ENCODE measurements at regions not wholly inside any gene's neighbourhood (a gene's known extent, or its start where the extent isn't known, plus 50 kb on each side); places are given as distances from the start of the nearest gene placed in this dataset.

DNA sequence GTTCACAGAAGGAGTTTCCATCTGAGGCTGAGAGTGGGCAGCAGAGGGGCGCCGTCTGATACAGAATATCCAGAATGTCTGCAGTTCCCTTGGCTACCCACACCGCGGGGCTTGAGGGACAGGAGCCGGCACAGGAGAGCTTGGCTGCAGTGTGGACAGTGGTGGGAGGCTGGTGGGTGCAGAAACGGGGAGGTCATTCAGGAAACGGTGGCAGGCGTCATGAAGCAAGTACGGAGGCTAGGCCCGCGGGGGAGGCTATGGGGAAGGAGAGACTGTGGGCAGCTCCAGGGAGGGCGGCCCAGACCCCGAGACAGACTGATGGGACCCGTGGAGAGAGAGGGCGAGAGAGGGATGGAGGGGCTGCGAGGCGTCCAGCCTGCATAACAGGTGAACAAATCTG lies 55.2 kb upstream of the UQCRFS1 start:
- no peak overlapping the region for H3K4me3 Mint-ChIP-seq
- POLR2A ChIA-PET, result no interaction called here
- CTCF ChIA-PET, result interaction anchor here (0.7 to 3.2 kb wide), 7 partner anchors 20 to 261 kb away, joined by 3 to 20 read pairs (median 5); no protein-coding TSS in a partner anchor
- peak; percentile 15; the same call in 1 of the 2 replicates for ATAC-seq
- TF ChIP-seq ESRRA (CRISPR knock-in tag; IDR thresholded peaks at IDR 0.05; ENCODE audit: borderline replicate concordance) (no peak), ZNF219 (CRISPR knock-in tag; IDR thresholded peaks at IDR 0.05; ENCODE audit: borderline replicate concordance) (no peak), CDX4 (CRISPR knock-in tag; IDR thresholded peaks at IDR 0.05; ENCODE audit: borderline replicate concordance) (no peak), GABPB1 (CRISPR knock-in tag; IDR thresholded peaks at IDR 0.05) (no peak), SOX15 (CRISPR knock-in tag; IDR thresholded peaks at IDR 0.05) (no peak), ZNF512 (CRISPR knock-in tag; IDR thresholded peaks at IDR 0.05; ENCODE audit: borderline replicate concordance) (no peak), AR (CRISPR knock-in tag; IDR thresholded peaks at IDR 0.05) (no peak), NFATC4 (CRISPR knock-in tag; IDR thresholded peaks at IDR 0.05) (no peak), ZNF317 (CRISPR knock-in tag; IDR thresholded peaks at IDR 0.05; ENCODE audit: borderline replicate concordance, low read depth) (no peak), NFE2L1 (CRISPR knock-in tag; IDR thresholded peaks at IDR 0.05) (no peak), CREM (CRISPR knock-in tag; IDR thresholded peaks at IDR 0.05) (no peak), SMAD4 (CRISPR knock-in tag; IDR thresholded peaks at IDR 0.05) (no peak), ZBTB21 (CRISPR knock-in tag; IDR thresholded peaks at IDR 0.05; ENCODE audit: borderline replicate concordance) (no peak), NR3C1 (CRISPR knock-in tag; conservative IDR thresholded peaks at IDR 0.05; ENCODE audit: low read depth) (no peak)
- TF ChIP-seq, protein P1, sequence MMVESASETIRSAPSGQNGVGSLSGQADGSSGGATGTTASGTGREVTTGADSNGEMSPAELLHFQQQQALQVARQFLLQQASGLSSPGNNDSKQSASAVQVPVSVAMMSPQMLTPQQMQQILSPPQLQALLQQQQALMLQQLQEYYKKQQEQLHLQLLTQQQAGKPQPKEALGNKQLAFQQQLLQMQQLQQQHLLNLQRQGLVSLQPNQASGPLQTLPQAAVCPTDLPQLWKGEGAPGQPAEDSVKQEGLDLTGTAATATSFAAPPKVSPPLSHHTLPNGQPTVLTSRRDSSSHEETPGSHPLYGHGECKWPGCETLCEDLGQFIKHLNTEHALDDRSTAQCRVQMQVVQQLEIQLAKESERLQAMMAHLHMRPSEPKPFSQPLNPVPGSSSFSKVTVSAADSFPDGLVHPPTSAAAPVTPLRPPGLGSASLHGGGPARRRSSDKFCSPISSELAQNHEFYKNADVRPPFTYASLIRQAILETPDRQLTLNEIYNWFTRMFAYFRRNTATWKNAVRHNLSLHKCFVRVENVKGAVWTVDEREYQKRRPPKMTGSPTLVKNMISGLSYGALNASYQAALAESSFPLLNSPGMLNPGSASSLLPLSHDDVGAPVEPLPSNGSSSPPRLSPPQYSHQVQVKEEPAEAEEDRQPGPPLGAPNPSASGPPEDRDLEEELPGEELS (CRISPR knock-in tag; IDR thresholded peaks at IDR 0.05), result no peak
- peaks cover 30% of the 10 kb centered on the region for H3K4me1 Mint-ChIP-seq
- H3K36me3 Mint-ChIP-seq, result 0 out of 2 replicates have a peak, but pooled peaks cover 2% of the 10 kb centered on the region
- H3K9me3 Mint-ChIP-seq, result peaks cover 8% of the 10 kb centered on the region
- H3K27me3 Mint-ChIP-seq (ENCODE audit: low read depth), result peaks cover 5% of the 10 kb centered on the region
- no peak overlapping the region for H3K27ac Mint-ChIP-seq
- DNase-seq (ENCODE audit: low spot score), result no peak

GRCh38 chr19:29268721-29269393 lies 55.9 kb upstream of the UQCRFS1 start:
- Mint-ChIP-seq H3K27ac (no peak overlapping the region), H3K9me3 (peaks cover 8% of the 10 kb centered on the region), H3K4me1 (peaks cover 30% of the 10 kb centered on the region), H3K27me3 (ENCODE audit: low read depth) (peaks cover 5% of the 10 kb centered on the region), H3K4me3 (no peak overlapping the region), H3K36me3 (0 out of 2 replicates have a peak, but pooled peaks cover 2% of the 10 kb centered on the region)
- peak; percentile 76 for ATAC-seq
- POLR2A ChIA-PET, result interaction anchor here (0.7 kb wide), 1 partner anchor 28 kb away, joined by 5 read pairs; no protein-coding TSS in a partner anchor
- TF ChIP-seq FOXJ3 (CRISPR knock-in tag; IDR thresholded peaks at IDR 0.05; ENCODE audit: borderline replicate concordance), result no peak
- no peak for TF ChIP-seq TEAD4 (CRISPR knock-in tag; IDR thresholded peaks at IDR 0.05)
- TF ChIP-seq SP1 (CRISPR knock-in tag; conservative IDR thresholded peaks at IDR 0.05), result no peak
- no peak for TF ChIP-seq TCF7 (CRISPR knock-in tag; IDR thresholded peaks at IDR 0.05; ENCODE audit: low read depth)
- CTCF ChIA-PET, result interaction anchor here (0.7 to 3.2 kb wide), 9 partner anchors 10 to 260 kb away, joined by 3 to 20 read pairs (median 4); no protein-coding TSS in a partner anchor
- DNase-seq (ENCODE audit: low spot score), result peak; percentile 26

Measured in WTC11 (cell line).